Nucleus accumbens (tissue), 56 donors: ENCODE measurements at regions not wholly inside any gene's neighbourhood (a gene's known extent, or its start where the extent isn't known, plus 50 kb on each side); places are given as distances from the start of the nearest gene placed in this dataset.
A peak's percentile ranks its signal among the peaks of the same experiment; 100 is the strongest.

Experiments used
- DNase-seq, 56 donors: peaks; one replicate each; lab custom pipeline; 2025; lab: John Stamatoyannopoulos, UW

- DNase-seq: no peak
These were observed 316.8 kb downstream of the VPS13C start for GRCh38 chr15:61743345-61743909.

GRCh38 chr15:61742591-61742990 is 317.7 kb downstream of the VPS13C start:
- no peak for DNase-seq

DNA sequence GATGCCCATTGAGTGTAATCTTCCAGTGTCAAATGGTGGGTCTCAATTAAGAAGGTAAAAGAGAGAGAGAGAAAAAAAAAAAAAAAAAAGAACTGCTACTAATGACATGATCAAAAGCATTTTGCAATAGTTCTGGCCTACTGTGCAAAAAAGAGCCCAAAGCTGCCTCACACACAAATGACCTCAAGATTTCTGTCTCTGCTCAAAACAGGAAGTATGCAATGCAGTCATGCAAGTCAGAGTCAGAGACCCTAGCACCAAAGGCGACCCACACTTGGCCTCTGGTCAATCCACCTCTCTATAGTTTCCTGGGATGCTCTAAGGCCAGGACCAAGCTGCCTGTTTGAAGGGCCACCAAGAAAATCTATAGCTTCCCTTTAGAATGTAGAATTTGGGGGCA is 323.5 kb downstream of the VPS13C start:
- DNase-seq: no peak

DNA sequence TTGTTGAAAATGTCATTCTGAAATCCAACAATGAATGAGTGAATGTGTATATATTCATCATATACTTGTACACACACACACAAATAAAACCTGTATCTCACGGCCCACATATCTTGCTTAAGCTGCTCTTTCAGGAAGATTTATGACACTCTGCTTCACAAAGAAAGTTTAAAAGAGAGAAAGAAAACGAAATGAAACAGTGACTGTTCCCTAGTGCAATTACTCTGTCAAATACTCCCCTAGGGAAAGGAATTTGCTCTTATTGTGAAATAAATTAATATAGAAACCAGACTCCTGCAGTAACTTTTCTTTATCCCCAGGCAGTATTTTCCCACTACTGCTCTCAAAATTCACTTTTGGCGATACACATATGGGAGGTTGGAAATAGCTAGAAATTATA is 329.1 kb downstream of the VPS13C start:
- no peak for DNase-seq

DNA sequence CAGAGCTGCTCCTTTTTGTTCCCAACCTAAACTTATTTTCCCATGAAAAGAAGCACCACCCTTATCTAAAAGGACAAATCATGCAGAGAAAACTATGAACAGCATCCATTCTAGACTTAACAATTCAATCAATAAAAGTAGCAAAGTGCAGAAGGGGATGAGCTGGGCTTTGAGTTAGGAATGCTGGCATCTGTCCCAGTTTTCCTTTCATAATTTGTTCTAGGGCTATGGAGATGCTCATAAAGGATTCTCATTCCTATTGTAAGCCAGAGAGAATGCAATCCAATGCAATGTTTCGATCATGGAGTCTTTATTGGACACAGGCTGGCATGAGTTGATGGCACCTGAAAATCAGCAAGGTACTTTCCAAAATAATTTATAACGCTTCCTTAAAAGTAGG is 330.6 kb downstream of the VPS13C start:
- no peak for DNase-seq

DNA sequence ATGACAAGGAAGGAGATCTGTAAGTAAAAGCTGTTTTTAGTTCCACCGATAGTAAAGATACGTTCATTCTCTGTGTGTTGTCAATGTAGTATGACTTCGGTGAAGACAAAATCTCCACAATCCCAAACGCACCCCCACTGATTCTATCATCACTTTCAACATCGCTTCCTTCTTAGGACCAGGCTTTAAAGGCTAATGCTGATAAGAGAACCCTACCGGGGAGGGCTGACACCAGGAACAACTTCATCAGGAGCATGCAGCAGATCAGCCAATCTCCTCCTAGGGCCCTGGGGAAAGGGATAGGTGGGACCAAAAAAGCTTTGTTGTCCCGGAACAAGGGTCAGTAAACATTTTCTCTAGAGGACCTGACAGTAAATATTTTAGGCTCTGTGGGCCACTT is 334.1 kb downstream of the VPS13C start:
- DNase-seq: no peak

DNA sequence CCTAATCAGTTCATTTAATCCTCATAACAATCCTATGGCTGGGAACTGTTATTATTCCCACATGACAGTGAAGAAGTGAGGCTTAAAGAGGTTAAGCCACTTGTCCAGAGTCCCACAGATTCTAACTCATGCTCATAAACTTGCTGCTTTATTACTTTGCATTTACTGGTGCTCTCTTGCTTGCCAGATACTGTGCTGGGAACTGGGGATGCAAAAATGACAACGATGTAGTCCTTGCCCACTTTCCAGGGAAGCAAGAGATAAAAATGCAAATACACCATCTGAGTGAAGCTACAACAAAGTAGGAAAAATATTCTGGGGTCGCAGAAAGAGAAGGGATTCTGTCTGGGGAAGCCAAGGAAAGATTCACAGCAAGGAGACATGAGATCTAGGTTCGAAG is 335.0 kb downstream of the VPS13C start:
- DNase-seq: no peak

DNA sequence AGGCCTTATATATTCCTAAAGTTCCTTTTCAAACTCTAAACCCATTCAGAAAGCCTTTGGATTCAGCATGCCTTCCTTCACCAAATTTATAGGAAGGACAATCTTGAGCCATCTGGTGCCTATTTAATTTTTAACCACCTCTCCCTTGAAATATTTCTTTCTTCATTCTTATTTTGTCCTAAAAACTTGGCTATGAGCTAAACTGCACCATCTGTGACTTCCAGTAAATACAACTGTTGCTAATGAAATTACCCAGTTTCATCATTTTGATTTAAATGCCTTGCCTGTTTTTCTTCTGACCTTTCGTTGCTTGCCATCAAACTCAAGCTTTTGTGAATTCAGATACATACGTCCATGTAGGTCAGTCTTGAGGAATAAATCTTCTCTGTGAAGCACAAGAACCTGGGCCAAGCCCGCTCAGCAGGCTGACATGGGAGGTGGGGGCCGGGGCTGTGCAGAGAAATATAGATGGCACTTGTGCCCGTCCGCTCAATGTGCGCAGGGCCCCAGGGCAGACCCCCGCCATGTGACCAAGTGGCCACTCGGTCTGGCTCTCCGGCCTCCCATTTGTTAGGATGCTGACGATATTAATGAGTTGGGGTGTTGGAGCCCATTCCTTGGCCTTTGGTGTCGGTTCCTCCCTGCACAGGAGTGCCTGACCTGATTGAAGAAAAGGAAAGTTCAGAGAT is 335.9 kb downstream of the VPS13C start:
- no peak for DNase-seq

- DNase-seq: no peak
These were observed 338.8 kb downstream of the VPS13C start for GRCh38 chr15:61721418-61721817.

GRCh38 chr15:61720197-61720704 is 340.0 kb downstream of the VPS13C start:
- no peak for DNase-seq

GRCh38 chr15:61715082-61715481 is 345.2 kb downstream of the VPS13C start:
- DNase-seq: no peak

GRCh38 chr15:61712129-61712759 is 348.0 kb downstream of the VPS13C start:
- DNase-seq: peak in 8 of 56 donors; percentile 2 to 42 (median 11)

GRCh38 chr15:61702224-61703020 is 357.8 kb downstream of the VPS13C start:
- no peak for DNase-seq

- DNase-seq: no peak
These were observed 358.8 kb downstream of the VPS13C start for GRCh38 chr15:61701455-61701854.

- no peak for DNase-seq
These were observed 359.4 kb downstream of the VPS13C start for GRCh38 chr15:61700803-61701202.

- no peak for DNase-seq
These were observed 362.5 kb downstream of the VPS13C start for GRCh38 chr15:61697796-61698195.

GRCh38 chr15:61689067-61689466 is 371.2 kb downstream of the VPS13C start:
- no peak for DNase-seq

DNA sequence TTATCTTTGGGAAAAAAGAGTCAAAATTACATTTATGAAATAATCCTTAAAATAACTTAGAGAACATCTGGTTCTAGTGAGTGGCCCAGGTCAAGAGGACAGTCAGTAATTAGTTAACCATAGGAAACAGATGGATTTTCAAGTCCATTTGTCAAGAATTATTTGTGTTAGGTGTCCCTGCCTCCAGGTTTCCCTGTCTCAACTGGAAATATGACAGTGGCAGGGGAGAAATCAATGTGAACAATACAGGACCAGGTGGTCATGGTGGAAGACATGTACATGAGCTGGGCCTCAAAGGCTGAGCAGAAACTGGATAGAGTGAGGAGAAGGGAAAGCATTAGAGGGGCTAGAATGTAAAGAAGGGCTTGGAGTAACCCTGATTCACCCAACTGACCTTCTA is 372.6 kb downstream of the VPS13C start:
- no peak for DNase-seq

- no peak for DNase-seq
These were observed 373.1 kb downstream of the VPS13C start for GRCh38 chr15:61687124-61687523.

GRCh38 chr15:61685971-61686370 is 374.3 kb downstream of the VPS13C start:
- no peak for DNase-seq

GRCh38 chr15:61685534-61685933 is 374.7 kb downstream of the VPS13C start:
- DNase-seq: no peak
